ENCODE measurements at regions not wholly inside any gene's neighbourhood (a gene's known extent, or its start where the extent isn't known, plus 50 kb on each side); places are given as distances from the start of the nearest gene placed in this dataset.

DNA sequence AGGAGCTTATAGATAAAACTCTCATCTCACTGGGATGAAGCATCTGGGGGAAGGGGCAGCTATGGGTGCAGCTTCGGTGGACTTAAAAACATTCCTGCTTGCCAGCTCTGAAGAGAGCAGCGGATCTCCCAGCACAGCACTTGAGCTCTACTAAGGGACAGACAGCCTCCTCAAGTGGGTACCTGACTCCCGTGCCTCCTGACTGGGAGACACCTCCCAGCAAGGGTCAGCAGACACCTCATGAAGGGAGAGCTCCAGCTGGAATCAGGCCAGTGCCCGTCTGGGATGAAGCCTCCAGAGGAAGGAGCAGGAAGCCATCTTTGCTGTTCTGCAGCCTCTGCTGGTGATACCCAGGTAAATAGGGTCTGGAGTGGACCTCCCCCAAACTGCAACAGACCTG lies 345.2 kb upstream of the SYT1 start:
- in situ Hi-C loops (cut with MboI; ENCODE audit: low sequenced_read_pairs, unreplicated experiment): no loop called here

DNA sequence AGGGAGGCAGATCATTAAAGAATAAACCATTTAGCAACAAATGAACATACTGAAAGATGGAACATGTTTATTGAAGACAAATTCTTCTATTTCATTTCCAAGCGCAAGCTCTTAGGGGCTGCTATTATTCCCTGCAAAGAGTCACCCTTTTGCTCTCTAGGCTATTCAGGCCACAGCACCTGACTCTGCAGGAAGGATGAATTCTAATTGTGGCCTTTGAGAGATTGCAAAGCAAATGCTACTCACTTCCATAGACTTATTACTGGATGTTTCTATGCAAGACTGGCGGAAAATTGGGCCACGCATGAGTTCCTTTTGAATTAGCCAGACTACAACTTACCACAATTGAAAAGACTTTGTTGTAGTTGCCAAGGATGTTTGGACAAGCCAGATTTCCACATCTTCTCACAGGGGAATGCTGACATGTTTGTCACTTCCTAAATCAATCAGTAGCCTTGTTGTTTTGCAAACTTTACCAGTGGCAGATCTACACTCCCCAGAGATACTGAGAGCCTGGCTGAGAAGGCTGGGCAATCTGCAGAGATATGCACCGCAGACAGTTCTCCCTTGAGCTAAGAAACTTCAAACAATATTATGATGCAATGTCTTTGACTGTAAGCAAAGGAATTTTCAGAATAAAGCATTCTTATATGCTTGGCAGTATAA lies 334.3 kb upstream of the SYT1 start:
- DNase-seq (ENCODE audit: low spot score): no peak
- TF ChIP-seq, protein P1, sequence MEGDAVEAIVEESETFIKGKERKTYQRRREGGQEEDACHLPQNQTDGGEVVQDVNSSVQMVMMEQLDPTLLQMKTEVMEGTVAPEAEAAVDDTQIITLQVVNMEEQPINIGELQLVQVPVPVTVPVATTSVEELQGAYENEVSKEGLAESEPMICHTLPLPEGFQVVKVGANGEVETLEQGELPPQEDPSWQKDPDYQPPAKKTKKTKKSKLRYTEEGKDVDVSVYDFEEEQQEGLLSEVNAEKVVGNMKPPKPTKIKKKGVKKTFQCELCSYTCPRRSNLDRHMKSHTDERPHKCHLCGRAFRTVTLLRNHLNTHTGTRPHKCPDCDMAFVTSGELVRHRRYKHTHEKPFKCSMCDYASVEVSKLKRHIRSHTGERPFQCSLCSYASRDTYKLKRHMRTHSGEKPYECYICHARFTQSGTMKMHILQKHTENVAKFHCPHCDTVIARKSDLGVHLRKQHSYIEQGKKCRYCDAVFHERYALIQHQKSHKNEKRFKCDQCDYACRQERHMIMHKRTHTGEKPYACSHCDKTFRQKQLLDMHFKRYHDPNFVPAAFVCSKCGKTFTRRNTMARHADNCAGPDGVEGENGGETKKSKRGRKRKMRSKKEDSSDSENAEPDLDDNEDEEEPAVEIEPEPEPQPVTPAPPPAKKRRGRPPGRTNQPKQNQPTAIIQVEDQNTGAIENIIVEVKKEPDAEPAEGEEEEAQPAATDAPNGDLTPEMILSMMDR (IDR thresholded peaks at IDR 0.05; ENCODE audit: borderline replicate concordance, control extremely low read depth, extremely low read depth, insufficient read depth, missing control alignments): no peak

More for the DNA sequence above, 345.2 kb upstream of the SYT1 start:
- TF ChIP-seq, protein P1 (IDR thresholded peaks at IDR 0.05; ENCODE audit: borderline replicate concordance, control extremely low read depth, extremely low read depth, insufficient read depth, missing control alignments): no peak
- DNase-seq (ENCODE audit: low spot score): no peak

DNA sequence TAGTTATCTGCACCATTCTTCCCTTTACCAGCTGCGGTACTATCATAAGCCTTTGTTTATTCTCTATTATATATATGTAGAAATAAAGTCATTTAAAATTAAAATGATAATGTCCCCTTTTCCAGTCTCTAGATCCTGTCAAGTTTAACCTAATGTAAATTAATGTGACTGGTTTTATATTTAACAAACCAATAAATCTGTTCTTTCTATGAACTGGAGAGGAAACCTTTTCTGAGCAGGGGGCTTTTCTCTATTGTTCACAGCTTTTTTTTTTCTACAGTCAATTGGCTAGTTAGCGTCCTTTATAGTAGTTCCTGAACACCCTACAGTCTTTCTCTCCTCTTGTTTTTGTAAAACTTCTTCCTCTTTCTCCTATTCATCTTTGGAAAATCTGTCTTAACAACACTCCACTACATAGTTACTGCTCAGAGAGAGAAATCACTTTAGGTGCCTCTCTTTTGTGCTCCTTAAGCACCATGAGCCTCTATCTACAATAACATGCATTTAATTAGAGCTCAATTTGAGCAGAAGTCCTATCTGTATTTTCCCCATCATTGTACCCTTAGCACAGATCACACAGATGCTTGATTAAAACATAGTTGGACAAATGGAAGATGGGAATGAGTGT lies 332.6 kb upstream of the SYT1 start:
- no peak for DNase-seq (ENCODE audit: low spot score)
- in situ Hi-C loops (cut with MboI; ENCODE audit: low sequenced_read_pairs, unreplicated experiment): no loop called here
- TF ChIP-seq, protein P1 (IDR thresholded peaks at IDR 0.05; ENCODE audit: borderline replicate concordance, control extremely low read depth, extremely low read depth, insufficient read depth, missing control alignments): no peak

More for the DNA sequence above, 334.3 kb upstream of the SYT1 start:
- in situ Hi-C loops (cut with MboI; ENCODE audit: low sequenced_read_pairs, unreplicated experiment): no loop called here

DNA sequence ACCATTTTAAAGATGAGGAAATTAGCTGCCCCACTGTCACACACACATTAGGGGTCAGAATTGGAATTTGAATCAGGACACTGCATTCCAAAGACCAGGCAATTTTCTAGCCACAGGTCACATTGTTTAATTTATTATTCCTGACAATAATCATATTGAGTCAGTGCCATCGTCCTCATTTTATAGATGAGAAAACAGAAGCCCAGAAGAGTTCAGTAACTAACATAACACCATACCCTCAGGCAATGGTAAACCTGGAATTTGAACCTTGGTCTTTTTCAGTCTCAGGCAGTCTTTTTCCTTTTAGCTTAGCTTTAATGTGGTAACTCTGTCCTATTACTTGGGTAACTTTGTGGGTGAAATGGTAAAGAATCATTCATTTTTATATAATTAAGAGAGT lies 330.3 kb upstream of the SYT1 start:
- in situ Hi-C loops (cut with MboI; ENCODE audit: low sequenced_read_pairs, unreplicated experiment): no loop called here
- TF ChIP-seq, protein P1 (IDR thresholded peaks at IDR 0.05; ENCODE audit: borderline replicate concordance, control extremely low read depth, extremely low read depth, insufficient read depth, missing control alignments): no peak
- DNase-seq (ENCODE audit: low spot score): no peak

DNA sequence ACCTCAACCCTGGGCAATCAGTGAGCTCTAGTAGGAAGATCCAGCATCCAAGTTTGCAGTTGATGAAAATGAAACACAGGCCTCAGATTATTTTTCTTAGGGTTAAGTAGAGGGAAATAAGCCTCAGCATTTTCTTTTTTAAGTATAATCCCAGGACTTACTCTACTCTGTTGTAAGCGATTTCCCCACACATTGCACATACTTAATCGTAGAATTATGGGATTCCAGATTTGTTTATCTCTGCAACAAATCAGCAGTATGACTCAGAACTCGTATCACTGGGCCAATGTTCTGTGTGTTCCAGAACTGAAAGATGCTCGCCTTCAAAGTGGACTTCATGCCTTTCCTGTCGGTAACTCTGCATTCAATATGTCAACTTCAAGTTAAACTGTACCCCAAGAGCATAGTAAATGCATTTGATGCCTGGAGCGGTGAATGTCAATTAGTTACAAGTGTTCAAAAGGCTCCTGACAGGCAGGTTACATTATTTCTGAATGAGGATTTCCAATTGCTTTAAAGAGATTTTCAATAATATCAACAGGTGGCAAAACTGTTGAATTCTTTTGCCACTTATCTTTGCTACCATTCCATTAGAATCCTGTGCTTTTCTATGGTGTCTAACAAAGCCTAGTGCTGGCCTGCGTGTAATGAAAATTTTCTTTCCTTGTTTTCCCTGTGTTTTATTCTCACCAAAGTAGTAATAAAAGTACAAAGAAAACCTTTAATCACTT lies 323.8 kb upstream of the SYT1 start:
- DNase-seq (ENCODE audit: low spot score): no peak
- in situ Hi-C loops (cut with MboI; ENCODE audit: low sequenced_read_pairs, unreplicated experiment): no loop called here
- TF ChIP-seq, protein P1 (IDR thresholded peaks at IDR 0.05; ENCODE audit: borderline replicate concordance, control extremely low read depth, extremely low read depth, insufficient read depth, missing control alignments): no peak

DNA sequence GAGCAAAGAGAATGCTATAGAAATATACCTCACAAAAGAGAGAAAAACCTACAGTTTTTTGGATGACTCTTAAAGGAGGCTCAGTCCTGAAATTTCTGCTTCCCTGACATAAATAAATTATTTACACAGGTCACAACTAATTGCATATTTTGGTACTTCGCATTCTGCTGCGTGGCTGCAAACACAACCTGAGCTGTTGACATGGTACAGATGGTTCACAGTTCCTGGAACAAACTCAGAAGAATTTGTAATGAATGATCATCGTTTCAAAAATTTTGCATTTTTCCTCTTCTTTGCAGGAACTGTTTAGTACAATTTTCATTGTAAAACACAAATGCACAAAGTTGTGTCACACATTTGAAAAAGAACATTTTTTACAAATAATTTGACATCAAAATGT lies 313.7 kb upstream of the SYT1 start:
- TF ChIP-seq, protein P1 (IDR thresholded peaks at IDR 0.05; ENCODE audit: borderline replicate concordance, control extremely low read depth, extremely low read depth, insufficient read depth, missing control alignments): no peak
- in situ Hi-C loops (cut with MboI; ENCODE audit: low sequenced_read_pairs, unreplicated experiment): no loop called here
- no peak for DNase-seq (ENCODE audit: low spot score)
